ENCODE measurements at regions not wholly inside any gene's neighbourhood (a gene's known extent, or its start where the extent isn't known, plus 50 kb on each side); places are given as distances from the start of the nearest gene placed in this dataset.
"Not testable (repeated sequence)": the region's sequence is repeated elsewhere in the genome, so short reads cannot be mapped to it uniquely, and the experiment has no call there.

DNA sequence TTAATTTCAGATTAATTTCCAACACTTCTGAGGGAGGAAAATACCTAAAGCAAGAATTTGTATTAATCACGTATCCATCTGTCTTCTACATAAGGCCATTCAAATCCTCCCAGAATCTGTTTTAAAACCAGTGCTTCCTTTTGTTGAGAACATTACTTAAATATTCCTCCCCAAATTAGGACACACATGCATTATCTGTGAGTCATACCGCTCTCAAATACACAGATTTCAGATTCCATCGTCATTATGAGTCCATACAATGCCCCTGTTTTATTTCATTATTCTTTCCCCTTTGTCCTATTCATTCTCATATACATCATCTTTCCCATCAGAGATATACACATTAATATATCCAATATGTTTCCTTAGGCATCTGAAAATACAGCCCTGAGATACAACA, 57.3 kb upstream of the PRSS12 start:
- DNase-seq (ENCODE audit: low spot score) = no peak

DNA sequence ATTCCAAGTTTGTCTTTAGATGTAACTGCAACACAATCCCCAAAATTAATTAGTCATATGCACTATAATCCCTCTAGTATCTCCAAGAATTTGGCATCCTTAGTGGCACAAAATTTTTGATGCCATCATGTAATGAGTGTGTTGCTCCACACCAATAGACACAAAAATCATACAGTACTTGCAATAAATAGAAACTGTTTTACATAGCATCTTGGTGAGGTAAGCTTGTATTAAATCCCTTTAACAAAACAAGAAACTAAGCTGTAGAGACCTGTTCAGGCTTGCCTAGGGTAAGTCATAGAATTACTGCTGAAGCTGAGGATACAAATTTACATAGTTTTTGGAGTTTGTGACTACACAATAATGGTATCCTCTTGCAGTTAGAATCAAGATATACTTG, 64.5 kb upstream of the PRSS12 start:
- DNase-seq (ENCODE audit: low spot score) = no peak

- not testable (repeated sequence) for DNase-seq (ENCODE audit: low spot score)
Observed at GRCh38 chr4:118417800-118418199, 65.0 kb upstream of the PRSS12 start.

- not testable (repeated sequence) for DNase-seq (ENCODE audit: low spot score)
Observed at GRCh38 chr4:118418396-118418795, 65.6 kb upstream of the PRSS12 start.

GRCh38 chr4:118419626-118420025, 66.8 kb upstream of the PRSS12 start:
- not testable (repeated sequence) for DNase-seq (ENCODE audit: low spot score)

GRCh38 chr4:118424062-118424461, 71.3 kb upstream of the PRSS12 start:
- peak; percentile 3 for DNase-seq (ENCODE audit: low spot score)

DNA sequence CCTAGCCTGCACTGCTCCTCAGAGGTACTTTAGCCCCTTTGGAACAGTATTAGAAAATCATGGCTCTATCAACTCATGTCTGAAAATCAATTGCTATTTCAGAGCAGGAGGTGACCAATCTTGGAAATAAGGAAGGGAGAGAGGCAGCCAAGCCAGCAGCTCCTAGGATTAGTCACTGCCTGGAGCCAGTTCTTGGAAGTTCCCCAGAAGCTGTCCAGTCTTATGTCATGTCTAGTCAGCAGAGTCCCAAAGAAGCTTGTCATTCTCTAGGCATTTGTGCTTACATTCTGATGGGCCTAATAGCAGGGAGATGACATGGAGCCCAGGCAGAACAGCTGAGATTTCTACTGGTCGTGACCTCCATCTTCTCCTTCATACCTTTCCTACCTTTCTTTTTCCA, 76.1 kb upstream of the PRSS12 start:
- not testable (repeated sequence) for DNase-seq (ENCODE audit: low spot score)

DNA sequence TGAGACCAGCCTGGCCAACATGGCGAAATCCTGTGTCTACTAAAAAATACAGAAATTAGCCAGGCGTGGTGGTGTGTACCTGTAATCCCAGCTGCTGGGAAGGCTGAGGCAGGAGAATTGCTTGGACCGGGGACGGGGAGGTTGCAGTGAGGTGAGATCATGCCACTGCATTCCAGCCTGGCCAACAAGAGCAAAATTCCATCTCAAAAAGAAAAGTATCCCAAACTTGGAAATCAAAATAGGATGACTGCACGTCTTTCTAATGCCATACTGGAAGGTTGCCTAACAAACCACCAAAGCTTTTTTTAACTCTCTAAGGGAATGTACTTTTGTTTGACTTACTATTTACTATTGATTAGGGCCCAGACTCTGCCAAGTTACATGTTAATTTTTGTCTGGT, 79.6 kb upstream of the PRSS12 start:
- not testable (repeated sequence) for DNase-seq (ENCODE audit: low spot score)

DNA sequence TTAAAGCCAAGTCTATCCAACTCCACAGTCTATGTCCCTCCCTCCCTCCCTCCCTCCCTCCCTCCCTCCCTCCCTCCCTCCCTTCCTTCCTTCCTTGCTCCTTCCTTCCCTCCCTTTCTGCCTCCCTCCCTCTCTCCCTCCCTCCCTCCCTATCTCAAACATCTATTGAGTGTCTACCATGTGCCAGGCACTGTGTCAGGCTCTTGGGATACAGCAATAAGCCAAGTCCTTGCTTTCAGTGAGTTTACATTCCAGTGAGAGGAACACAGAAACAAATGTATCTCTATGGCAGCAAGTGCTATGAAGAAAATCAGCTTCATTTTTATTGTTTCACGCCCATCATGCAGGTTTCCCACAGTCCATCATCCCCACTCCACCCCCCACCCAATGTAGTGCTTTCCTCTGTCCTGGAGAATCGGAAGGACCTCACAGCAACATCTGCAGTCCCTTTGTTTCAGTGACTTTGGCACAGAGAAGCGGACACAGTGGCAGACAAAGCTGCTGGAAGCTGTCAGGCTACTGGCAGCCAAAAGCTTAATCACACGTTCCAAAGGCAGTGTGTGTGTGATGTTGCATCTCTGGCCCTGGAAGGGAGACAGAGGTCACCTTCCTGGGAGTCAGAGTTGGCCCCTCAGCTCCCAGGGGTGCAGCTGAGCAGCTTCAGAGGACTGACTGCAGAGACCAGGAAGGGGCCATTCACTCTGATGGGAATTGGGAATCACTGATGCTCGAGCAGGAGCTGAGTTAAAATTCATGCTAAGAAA, 81.0 kb upstream of the PRSS12 start:
- DNase-seq (ENCODE audit: low spot score) = not testable (repeated sequence)

- DNase-seq (ENCODE audit: low spot score) = not testable (repeated sequence)
Observed at GRCh38 chr4:118435415-118435814, 82.6 kb upstream of the PRSS12 start.

DNA sequence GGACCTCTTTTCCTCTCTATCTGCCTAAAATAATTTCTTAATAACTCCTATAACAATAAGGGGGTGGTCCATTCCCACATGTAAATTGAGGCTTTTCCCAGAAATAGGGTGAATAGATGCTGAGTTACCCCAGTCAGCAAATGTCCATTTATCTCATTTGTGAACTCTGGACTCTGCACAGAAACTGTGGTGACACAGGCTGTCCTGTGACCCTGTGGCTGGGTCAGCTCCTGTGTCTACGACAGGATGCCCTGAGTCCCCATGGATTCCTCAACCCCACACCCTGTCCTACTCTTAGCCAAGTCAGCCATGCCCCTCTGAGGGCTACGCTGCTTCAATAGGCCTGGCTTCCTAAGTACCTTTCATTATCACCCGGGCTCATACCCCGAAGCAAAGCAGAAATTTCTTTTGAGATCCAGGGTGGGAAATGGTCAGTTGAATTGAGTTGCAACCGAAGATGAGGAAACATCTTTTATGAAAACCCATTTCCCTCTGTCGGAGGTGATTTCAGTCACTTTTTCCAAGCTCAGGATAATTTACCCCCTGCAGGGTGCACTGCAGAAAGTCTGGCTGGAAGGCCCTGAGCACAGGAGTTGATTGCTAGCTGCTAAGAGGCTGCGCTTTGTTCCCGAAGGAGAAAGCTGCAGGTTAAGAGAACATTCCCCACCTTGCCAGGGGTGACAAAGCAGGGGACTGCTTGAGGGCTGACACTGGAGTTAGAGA, 89.5 kb upstream of the PRSS12 start:
- not testable (repeated sequence) for DNase-seq (ENCODE audit: low spot score)

- not testable (repeated sequence) for DNase-seq (ENCODE audit: low spot score)
Observed at GRCh38 chr4:118447397-118447796, 94.6 kb upstream of the PRSS12 start.

DNA sequence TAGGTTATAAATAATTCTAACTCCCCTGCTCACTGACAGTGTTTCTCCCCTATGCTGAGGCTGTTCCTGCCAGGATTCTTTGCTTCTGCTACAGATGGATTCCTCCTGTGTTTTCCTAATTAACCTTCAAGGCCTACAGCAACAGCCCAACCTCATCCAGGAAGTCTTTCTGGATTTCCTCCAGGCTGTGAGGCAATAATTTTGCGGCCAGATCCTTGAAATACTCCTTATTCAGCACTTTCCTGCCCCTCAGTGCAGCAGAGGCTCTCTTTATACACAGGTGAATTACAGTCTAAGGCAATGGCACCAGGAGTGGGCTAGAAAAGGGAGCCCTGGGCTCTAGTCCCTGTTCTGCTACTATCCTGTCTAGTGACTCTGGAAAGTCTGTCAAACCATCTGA, 102.1 kb upstream of the PRSS12 start:
- not testable (repeated sequence) for DNase-seq (ENCODE audit: low spot score)

- DNase-seq (ENCODE audit: low spot score) = not testable (repeated sequence)
Observed at GRCh38 chr4:118461435-118461834, 108.6 kb upstream of the PRSS12 start.

- DNase-seq (ENCODE audit: low spot score) = not testable (repeated sequence)
Observed at GRCh38 chr4:118465831-118466230, 113.0 kb upstream of the PRSS12 start.

GRCh38 chr4:118474001-118474626, 121.3 kb upstream of the PRSS12 start:
- DNase-seq (ENCODE audit: low spot score) = not testable (repeated sequence)

DNA sequence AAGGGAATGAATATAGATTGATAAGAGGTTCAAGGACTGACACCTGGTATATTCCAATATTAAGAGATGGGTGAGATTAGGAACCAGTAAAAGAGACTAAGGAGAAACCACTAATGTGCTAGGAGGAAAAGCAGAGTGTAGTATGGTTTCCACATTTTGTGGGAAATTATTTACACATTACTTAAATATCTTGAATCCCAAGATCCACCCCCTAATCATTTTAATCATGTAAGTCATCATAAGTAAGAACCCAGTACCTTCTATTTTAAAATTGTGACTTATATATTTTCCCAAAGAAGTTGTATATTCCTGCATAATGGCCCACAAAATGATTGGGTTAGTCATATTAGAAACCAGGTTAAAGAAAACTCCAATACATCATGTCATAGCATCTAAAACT, 122.0 kb upstream of the PRSS12 start:
- DNase-seq (ENCODE audit: low spot score) = not testable (repeated sequence)

- not testable (repeated sequence) for DNase-seq (ENCODE audit: low spot score)
Observed at GRCh38 chr4:118475901-118476300, 123.1 kb upstream of the PRSS12 start.

DNA sequence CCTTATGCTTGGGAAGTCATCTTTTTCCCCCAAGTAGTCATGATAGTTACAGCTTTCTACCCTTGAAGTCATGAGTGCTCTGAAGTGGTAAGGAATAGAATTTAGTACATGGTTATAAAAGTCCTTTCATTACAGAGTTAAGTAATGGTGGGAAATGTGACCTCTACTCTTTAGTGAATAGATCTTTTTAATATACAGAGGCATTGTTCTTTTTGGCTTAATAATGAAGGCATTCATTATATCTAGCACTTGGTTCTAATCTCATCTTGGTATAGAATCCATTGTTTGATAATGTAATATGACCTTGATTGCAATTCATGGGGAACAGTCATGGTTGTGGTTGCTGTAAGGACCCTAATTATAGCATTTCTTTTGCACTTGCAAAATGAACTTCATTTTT, 125.0 kb upstream of the PRSS12 start:
- DNase-seq (ENCODE audit: low spot score) = not testable (repeated sequence)

DNA sequence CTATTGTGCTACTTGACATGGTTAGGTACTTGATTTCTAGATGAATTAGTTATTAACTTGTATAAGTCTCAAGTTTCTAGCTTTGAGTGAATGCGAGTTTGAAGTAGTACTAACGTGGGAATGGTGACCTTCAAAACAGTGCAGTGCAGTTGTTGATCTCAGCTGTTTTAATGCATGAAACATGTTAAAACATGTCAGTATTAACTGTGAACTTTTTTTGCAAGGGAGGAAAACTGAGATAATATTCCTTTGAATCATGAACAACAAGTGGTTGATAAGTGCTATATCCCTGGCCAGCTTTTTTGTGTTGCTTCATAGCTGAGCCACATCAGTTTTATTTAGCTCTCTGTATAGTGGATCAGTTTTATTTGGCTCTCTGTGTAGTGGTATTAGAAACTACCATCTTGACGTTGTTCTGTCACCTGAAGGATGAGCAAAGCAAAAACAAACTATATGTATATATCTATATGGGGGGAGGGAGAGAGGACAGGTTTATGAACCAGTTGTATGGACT, 133.1 kb upstream of the PRSS12 start:
- not testable (repeated sequence) for DNase-seq (ENCODE audit: low spot score)

GRCh38 chr4:118492963-118493362, 140.2 kb upstream of the PRSS12 start:
- DNase-seq (ENCODE audit: low spot score) = not testable (repeated sequence)

DNA sequence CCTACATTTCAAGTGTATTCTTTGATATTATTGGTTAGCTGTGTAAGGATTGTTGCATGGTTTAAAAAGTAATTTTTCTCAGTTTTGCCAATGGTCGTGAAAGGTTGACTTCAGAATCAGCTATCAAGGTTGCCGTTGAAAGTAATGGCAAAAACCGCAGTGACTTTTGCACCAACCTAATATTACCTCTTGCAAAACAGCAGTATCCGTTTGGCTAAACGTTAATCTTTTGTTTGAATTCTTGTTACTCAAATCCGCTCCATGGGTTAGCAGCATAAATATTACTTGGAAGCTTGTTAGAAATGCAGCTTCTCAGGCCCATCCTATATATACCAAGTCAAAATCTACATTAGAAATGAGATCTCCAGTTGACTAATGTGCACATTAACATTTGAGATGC, 141.6 kb upstream of the PRSS12 start:
- DNase-seq (ENCODE audit: low spot score) = not testable (repeated sequence)

- not testable (repeated sequence) for DNase-seq (ENCODE audit: low spot score)
Observed at GRCh38 chr4:118502967-118503366, 150.2 kb upstream of the PRSS12 start.

All from globus pallidus (tissue), 1 donor.